Activated CD8-positive, alpha-beta memory T cell treated with anti-CD3 and anti-CD28 coated beads, Interleukin-2, amount 50 U/mL, for 24 hours (primary cell): ENCODE measurements at regions not wholly inside any gene's neighbourhood (a gene's known extent, or its start where the extent isn't known, plus 50 kb on each side); places are given as distances from the start of the nearest gene placed in this dataset.
"Not testable (repeated sequence)": the region's sequence is repeated elsewhere in the genome, so short reads cannot be mapped to it uniquely, and the experiment has no call there.

Source experiments
- DNase-seq: peaks from one replicate; pipeline ENCODE4 v3.0.0-alpha.2; 2020; ENCODE audit errors: extremely low read depth

GRCh38 chr22:48486558-48486957 is 1341.1 kb downstream of the BRD1 start:
- DNase-seq = no peak

DNA sequence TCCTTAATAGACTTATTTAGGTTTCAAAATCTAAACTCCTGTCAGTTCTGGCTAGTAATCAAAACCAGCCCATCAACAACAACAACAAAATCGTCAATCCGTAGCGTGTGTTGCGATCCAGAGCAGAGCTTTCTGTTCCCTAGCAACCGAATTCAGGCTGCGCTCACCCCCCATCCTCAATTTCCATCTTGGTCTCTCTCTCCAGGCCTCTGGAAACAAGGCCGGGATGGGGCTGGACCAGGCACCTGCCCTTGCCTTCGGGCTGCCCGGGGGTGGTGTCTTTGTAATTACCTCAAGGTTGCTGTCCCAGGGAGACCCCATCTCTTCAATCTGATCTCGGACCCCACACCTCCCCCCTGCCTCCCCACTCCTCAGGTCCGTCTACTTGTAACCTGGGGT is 1341.5 kb downstream of the BRD1 start:
- no peak for DNase-seq

DNA sequence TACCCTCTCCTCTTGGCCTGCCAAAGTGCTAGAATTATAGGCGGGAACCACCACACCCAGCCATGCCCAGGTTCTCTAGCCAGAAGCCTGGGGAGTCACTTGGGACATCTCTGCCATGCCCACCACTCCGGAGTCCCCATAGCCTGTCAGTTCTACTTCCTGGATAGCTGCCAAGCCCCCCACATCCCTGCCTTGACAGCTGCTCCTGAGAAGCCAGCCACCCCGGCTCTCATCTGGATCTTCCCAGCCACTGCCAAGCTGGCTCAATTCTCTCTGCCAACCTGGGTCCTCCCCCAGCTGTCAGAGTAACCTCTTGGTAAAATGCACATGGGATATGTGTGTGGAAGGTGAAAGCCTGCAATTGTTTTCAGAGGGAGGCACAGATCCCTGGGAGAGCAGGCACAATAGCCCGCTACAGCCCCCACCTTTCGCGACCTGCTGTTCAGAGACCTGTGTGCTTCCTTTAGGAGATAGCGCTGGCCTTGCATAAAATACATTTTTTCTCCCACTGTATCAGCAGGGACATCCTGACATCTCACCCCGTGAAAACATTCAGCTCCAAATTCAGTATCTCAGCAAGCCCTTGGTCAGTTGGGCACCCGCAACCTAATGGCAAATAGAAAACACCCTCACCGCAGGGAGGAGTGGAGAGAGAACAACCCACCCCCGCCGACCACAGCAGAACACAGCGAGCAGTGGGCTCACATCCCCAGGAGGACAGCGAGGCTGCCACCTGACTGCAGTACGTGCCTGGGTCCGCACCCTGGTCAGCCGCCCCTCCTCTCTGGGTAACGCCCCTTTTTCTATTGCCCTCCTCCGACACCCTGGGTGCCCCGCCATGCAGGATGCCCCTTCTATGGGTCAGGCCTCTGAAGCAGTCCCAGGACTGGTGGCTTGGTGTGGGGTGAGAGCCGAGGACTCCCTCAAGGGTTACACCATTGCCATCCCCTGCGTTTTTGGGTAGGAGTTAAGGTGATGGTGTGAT is 1342.2 kb downstream of the BRD1 start:
- no peak for DNase-seq

DNA sequence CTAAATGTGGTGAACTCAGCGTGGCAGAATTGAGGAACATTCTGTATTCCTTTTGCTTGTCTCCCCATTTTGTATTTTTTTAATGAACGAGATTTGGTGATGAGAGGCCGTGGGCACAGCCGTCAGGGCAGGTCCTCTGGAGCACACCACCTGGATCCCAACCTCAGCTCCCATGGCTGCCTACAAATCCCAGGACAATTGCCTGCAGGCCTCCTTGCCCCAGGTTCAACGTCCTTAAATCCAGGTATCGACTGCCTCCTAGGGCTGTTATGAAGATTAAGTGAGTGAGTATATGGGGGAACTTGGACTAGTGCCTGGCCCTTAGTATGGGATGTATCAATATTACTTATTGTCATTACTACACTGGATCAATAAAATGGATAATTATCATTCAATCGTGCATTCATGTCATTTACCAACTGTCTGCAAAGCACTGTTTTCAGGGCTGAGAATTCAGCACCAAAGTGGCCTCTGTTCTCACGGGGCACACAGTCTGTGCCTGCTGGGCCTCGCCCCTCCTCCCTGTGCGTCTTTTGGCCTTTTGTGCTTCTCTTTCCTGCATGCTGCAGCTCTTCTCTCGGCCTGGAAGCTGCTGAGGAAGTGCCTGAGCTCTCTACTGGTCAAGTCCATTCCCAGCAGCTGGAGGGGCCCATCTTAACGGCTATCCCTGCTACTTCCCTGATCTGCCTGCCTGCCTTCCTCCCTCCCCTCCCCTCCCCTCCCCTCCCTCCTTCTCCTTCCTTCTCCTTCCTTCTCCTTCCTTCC is 1343.7 kb downstream of the BRD1 start:
- DNase-seq = no peak

DNA sequence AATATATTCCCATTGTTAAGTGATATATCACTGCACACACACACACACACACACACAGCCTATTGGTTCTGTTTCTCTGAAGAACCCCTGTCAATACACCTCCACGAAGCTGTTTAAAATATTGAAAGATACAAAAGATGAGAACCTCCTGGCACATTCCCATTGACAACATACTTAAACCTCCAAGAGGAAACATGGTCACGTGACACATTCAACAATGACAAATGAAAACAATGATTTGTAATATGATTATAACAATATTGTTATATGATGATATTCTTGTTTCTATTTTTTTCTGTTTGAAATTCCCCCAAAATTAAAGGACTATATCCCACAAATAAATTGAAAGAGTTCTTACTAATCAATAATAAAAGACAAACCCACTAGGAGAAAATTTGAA is 1344.9 kb downstream of the BRD1 start:
- no peak for DNase-seq

- not testable (repeated sequence) for DNase-seq
Observed at GRCh38 chr22:48482198-48482597, 1345.5 kb downstream of the BRD1 start.

- DNase-seq = no peak
Observed at GRCh38 chr22:48481748-48482147, 1345.9 kb downstream of the BRD1 start.

GRCh38 chr22:48478529-48479265 is 1349.0 kb downstream of the BRD1 start:
- DNase-seq = no peak

DNA sequence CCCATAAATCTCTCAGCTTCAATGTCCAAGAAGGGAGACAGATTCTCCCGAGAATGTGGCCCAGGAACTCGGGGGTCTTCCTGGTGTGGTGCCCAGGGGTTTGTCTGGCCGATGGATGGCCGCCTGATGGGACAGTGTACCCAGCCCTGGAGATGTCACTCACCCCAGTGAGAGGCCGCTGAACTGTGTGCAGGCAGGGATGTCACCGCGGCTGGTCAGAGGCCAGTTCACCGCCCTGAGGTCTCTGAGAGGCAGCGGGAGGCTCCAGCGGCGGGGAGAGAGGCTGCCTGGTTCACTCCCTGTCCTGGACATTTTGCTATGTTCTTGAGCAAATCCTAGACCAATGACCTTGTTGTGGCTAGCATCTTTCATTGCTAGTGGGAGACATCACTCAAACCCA is 1349.5 kb downstream of the BRD1 start:
- no peak for DNase-seq

DNA sequence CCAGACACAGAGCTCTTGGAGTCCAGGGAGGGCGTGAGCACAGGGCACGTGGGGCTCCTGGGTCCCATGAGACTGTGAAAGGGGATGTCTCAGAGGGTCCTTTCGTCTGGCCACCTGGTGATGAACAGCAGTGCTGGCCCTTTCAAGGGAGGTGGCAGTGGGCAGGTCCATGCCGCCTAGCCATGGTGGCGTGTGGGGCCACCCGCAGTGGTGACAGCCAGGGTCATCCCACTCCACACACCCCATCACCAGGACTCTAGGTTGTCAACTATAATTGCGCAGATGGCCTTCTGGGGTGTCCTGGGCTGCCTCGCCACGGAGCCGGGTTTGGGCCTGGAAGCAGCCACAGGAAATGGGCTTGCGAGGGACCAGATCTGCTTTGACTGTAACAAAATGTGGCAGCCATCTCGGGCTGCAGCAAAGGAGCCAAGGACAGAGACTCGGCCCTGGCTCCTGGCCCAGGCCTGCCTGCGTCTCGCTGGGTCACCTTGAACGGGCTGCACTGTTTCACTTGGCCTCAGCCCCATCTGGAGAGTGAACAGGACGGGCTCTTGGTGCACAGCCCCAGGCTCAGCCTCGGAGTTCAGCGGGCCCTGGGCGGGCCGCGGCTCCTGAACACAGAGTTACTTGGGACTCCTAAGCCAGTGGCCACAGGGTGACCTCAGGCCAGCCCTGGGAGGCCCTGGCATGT is 1350.5 kb downstream of the BRD1 start:
- DNase-seq = no peak

GRCh38 chr22:48476577-48476976 is 1351.1 kb downstream of the BRD1 start:
- no peak for DNase-seq

DNA sequence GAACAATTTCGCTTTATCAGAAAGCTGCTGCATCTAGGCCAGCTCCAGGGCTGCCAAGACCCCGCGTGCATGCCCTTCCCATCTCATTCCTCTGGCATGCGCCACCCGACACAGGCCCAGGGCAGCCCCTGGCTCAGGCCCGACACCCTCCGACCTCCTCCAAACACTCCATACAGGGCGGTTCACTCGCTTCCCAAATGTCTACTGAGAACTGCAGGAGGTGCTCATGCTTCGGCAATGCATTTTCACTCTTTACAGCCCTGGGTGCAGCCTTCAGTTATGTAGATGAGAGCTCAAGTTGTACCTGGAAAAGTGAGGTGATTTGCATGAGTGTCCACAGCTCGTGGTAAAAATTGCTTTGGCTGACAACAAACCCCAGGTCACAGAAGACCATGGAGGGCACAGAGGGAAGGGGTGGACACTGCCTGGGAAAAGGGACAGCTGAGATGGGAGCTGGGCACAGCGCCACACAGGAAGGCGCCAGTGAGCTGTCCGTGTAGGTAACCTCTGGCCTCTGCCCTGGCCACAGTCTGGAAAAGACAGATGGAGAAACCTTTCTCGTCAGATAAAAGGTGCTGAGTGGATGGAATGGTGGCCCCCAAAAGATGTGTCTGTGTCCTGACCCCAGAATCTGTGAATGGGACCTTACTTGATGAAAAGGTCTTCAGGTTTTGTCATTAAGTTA is 1351.9 kb downstream of the BRD1 start:
- no peak for DNase-seq

- DNase-seq = no peak
Observed at GRCh38 chr22:48474881-48475280, 1352.8 kb downstream of the BRD1 start.

- DNase-seq = no peak
Observed at GRCh38 chr22:48473202-48473601, 1354.5 kb downstream of the BRD1 start.

GRCh38 chr22:48464246-48464645 is 1363.4 kb downstream of the BRD1 start:
- DNase-seq = no peak

GRCh38 chr22:48459859-48460823 is 1367.5 kb downstream of the BRD1 start:
- DNase-seq = no peak

DNA sequence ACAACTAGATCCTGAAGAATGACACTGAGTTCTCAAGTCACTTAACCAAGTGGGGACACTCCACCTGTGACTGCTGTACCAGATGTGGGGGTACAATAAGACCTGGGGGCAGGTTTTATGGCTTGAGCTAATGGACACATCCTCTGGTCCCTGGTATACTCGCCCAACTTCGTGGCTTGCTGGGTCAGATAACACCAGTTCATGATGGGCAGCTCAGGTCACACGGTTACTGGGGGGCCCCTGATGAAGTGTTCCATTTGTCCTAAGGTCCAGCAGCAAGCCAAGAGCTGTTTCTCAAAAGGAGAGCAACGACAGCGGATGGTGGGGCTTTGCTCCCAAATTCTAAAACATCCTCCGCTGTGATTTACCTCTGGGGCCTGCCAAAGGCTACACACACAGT is 1368.4 kb downstream of the BRD1 start:
- DNase-seq = no peak

- DNase-seq = no peak
Observed at GRCh38 chr22:48456449-48456848, 1371.2 kb downstream of the BRD1 start.

GRCh38 chr22:48453751-48454485 is 1373.8 kb downstream of the BRD1 start:
- DNase-seq = no peak
